Uterus (tissue), 3 donors: ENCODE measurements at regions not wholly inside any gene's neighbourhood (a gene's known extent, or its start where the extent isn't known, plus 50 kb on each side); places are given as distances from the start of the nearest gene placed in this dataset.

Experiments used
- DNase-seq, 2 donors: peaks; one replicate each; pipeline ENCODE4 v3.0.0-alpha.2; 2019 to 2020
- H3K27ac ChIP-seq, 2 donors: fragments of 200-600 bp; sonication (generic); 1 replicate in 1 of 2; 2 replicates in 1 of 2; pipeline ENCODE4 v1.5.1; 2016 to 2018
- H3K27me3 ChIP-seq, 2 donors: fragments of 200-600 bp; sonication (generic); one replicate each; pipeline ENCODE4 v1.5.1; 2018 to 2019; ENCODE audit warnings: control low read depth in 1 of 2
- H3K36me3 ChIP-seq, 2 donors: fragments of 200-600 bp; sonication (generic); one replicate each; pipeline ENCODE4 v1.5.1; 2019; ENCODE audit warnings: control low read depth in 1 of 2
- H3K4me1 ChIP-seq, 2 donors: fragments of 200-600 bp; sonication (generic); one replicate each; pipeline ENCODE4 v1.5.1; 2018 to 2019; ENCODE audit warnings: control low read depth in 1 of 2
- H3K4me3 ChIP-seq, 2 donors: fragments of 200-600 bp; sonication (generic); 1 replicate in 1 of 2; 2 replicates in 1 of 2; pipeline ENCODE4 v1.5.1; 2018 to 2019; ENCODE audit warnings: mild to moderate bottlenecking in 1 of 2
- H3K9me3 ChIP-seq, 2 donors: fragments of 200-600 bp; sonication (generic); one replicate each; pipeline ENCODE4 v1.5.1; 2019; ENCODE audit warnings: control low read depth in 1 of 2
- POLR2A ChIP-seq, 2 donors: fragments of 450-650 bp; IDR thresholded peaks; one replicate each; pipeline ENCODE4 v1.6.1; 2016; ENCODE audit warnings: antibody characterized with exemption in 2 of 2, mild to moderate bottlenecking in 1 of 2, moderate library complexity in 1 of 2
- intact Hi-C: fragments of 100-400 bp; cut with DNase I; formaldehyde crosslinking; loops from one replicate; pipeline ENCODE4 v1.15.1; 2023; ENCODE audit warnings: low total_unique reads
- TF ChIP-seq, protein P1 (sequence below), 4 experiments: fragments of 200-600 bp in 2 of 4; fragments of 450-650 bp in 2 of 4; sonication (generic) in 2 of 4; IDR thresholded peaks; one replicate each; pipeline ENCODE4 v1.5.1; 2016 to 2019; ENCODE audit warnings: antibody characterized with exemption in 4 of 4, mild to moderate bottlenecking in 2 of 4, moderate library complexity in 1 of 4
- donor health status: DM: yes; HTN: yes; CAD: no.

DNA sequence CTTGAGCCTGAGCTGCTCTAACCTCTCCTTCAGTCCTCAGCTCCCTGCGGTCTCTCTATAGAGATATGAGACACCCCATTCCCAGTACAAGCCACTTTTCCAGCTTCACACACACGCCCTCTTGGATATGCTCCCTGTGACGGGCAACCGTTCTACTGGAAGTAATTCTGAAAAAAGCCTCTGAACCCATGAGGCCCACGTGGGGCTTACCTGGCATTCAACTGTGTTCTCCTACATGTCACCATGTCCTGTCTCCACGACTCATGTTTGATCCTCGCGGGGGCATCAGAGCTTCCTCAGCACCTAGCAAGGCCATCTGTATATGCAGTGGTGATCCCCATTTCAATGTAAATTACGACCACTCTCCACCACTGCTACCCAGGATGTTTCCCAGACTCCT is 69.2 kb upstream of the DUSP22 start:
- Histone ChIP-seq H3K36me3 (no peaks in the 10 kb centered on the region), H3K4me1 (no peaks in the 10 kb centered on the region), H3K4me3 (no peak overlapping the region), H3K9me3 (no peaks in the 10 kb centered on the region), H3K27ac (no peak overlapping the region), H3K27me3 (no peaks in the 10 kb centered on the region)
- intact Hi-C loops = no loop called here
- TF ChIP-seq, protein P1, sequence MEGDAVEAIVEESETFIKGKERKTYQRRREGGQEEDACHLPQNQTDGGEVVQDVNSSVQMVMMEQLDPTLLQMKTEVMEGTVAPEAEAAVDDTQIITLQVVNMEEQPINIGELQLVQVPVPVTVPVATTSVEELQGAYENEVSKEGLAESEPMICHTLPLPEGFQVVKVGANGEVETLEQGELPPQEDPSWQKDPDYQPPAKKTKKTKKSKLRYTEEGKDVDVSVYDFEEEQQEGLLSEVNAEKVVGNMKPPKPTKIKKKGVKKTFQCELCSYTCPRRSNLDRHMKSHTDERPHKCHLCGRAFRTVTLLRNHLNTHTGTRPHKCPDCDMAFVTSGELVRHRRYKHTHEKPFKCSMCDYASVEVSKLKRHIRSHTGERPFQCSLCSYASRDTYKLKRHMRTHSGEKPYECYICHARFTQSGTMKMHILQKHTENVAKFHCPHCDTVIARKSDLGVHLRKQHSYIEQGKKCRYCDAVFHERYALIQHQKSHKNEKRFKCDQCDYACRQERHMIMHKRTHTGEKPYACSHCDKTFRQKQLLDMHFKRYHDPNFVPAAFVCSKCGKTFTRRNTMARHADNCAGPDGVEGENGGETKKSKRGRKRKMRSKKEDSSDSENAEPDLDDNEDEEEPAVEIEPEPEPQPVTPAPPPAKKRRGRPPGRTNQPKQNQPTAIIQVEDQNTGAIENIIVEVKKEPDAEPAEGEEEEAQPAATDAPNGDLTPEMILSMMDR (IDR thresholded peaks at IDR 0.05) = no peak
- no peak for TF ChIP-seq POLR2A (IDR thresholded peaks at IDR 0.05)
- DNase-seq = no peak

DNA sequence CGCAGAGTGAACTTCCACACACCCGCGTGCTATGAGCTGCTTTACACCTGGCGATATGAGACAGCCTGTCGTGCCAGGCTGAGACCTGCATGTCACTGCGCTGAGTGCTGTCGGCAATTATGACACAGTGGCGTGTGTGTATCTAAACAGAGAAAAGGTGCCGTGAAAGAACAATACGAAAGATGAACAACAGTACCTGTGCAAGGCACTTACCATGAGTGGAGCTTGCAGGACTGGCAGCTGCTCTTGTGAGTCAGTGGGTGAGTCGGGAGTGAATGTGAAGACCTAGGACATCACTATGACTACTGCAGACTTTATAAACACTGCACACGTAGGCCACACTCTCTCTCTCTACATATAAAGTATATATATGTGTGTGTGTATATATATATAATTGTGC is 68.5 kb upstream of the DUSP22 start:
- H3K4me3 ChIP-seq = no peak overlapping the region
- DNase-seq = no peak
- H3K9me3 ChIP-seq = no peaks in the 10 kb centered on the region
- intact Hi-C loops = no loop called here
- no peaks in the 10 kb centered on the region for H3K36me3 ChIP-seq
- H3K27ac ChIP-seq = no peak overlapping the region
- no peaks in the 10 kb centered on the region for H3K27me3 ChIP-seq
- TF ChIP-seq, protein P1 (IDR thresholded peaks at IDR 0.05) = no peak
- no peak for TF ChIP-seq POLR2A (IDR thresholded peaks at IDR 0.05)
- no peaks in the 10 kb centered on the region for H3K4me1 ChIP-seq

DNA sequence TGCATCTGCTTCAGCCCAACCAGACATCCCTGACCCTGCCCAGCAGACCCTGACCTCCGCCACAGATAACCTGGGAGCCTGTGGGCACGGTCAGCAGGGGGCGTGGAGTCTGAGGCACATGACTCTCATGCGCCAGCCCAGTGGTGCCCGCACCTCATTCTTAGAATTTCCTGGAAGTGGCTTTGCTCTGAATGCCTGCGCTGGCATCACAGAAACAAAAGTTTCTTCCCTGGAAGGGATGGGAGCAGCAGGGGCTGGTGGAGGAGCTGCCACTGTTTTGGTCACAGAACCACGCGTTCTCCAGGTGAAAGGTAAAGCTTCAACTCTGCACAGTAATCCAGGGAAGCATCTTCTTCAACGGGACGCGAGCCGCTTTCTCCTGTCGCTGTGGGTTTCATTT is 67.9 kb upstream of the DUSP22 start:
- no peaks in the 10 kb centered on the region for H3K27me3 ChIP-seq
- DNase-seq = no peak
- intact Hi-C loops = no loop called here

DNA sequence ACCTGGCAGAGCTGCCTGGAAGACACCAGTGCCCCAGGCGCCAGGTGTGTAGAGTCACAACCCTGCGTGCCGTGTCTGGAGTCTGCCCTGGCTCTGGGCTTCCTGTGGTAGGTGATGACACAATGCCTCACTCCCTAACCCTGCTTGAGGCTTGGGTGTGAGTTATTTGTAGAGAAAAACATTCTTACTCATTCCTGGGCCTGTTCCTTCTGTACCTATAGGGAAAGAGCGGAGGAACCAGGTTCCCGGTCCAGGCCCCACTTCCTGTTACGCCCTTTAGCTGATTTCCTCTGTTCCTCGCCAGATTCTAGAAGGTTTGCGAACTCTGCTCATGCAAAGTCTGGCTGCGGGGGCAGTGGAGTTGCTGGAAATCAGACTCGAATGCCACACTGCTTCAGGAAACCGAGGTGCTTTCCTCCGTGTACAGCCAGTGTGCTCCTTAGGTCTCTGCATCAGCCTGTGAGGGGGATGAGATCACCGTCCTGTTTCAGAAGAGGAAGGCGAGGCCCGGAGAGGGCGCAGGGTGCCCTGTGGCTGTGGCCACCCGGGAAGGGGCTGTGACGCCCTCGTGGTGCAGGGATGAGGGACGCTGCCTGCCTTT is 67.1 kb upstream of the DUSP22 start:
- Histone ChIP-seq H3K9me3 (no peaks in the 10 kb centered on the region), H3K4me1 (no peaks in the 10 kb centered on the region), H3K4me3 (no peak overlapping the region), H3K36me3 (no peaks in the 10 kb centered on the region), H3K27me3 (no peaks in the 10 kb centered on the region), H3K27ac (no peak overlapping the region)
- TF ChIP-seq, protein P1 (IDR thresholded peaks at IDR 0.05) = no peak
- no peak for TF ChIP-seq POLR2A (IDR thresholded peaks at IDR 0.05)
- intact Hi-C loops = no loop called here
- DNase-seq = no peak

More for the DNA sequence above, 67.9 kb upstream of the DUSP22 start:
- Histone ChIP-seq H3K4me1 (no peaks in the 10 kb centered on the region), H3K4me3 (no peak overlapping the region), H3K27ac (no peak overlapping the region), H3K36me3 (no peaks in the 10 kb centered on the region), H3K9me3 (no peaks in the 10 kb centered on the region)
- TF ChIP-seq POLR2A (IDR thresholded peaks at IDR 0.05) = no peak
- TF ChIP-seq, protein P1 (IDR thresholded peaks at IDR 0.05) = no peak

DNA sequence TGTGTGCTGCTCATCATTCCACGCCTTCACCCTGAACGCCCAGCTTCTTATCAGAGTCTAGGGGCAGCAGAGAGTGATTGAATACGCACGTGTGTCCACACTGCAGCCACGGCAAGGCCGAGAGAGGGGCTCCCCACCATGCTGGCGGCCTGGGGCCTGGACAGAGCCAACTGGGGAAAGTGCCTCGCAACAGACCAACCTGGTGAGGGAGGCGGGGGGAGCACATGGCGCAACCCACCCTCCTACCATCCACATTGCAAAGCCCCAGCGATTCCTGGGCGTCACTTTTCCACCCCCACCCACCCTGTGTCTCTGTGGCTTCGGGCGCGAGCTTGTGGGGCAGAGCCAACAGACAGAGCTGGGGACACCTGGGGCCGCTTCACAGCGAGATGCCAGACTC is 66.4 kb upstream of the DUSP22 start:
- no peaks in the 10 kb centered on the region for H3K9me3 ChIP-seq
- DNase-seq = no peak
- no peak overlapping the region for H3K27ac ChIP-seq
- H3K4me1 ChIP-seq = no peaks in the 10 kb centered on the region
- TF ChIP-seq, protein P1 (IDR thresholded peaks at IDR 0.05) = no peak
- no peak for TF ChIP-seq POLR2A (IDR thresholded peaks at IDR 0.05)
- H3K36me3 ChIP-seq = no peaks in the 10 kb centered on the region
- no peaks in the 10 kb centered on the region for H3K27me3 ChIP-seq
- H3K4me3 ChIP-seq = no peak overlapping the region
- intact Hi-C loops = no loop called here
